Body of pancreas (tissue), 4 donors: ENCODE measurements at regions not wholly inside any gene's neighbourhood (a gene's known extent, or its start where the extent isn't known, plus 50 kb on each side); places are given as distances from the start of the nearest gene placed in this dataset.

Source experiments
- ATAC-seq: fragments of 150-250 bp; one replicate; pipeline ENCODE4 v1.9.1; 2016
- DNase-seq, 4 donors: peaks; one replicate each; pipeline ENCODE4 v3.0.0-alpha.2; 2019
- H3K27ac ChIP-seq, 4 donors: fragments of 200-600 bp; sonication (generic); 1 replicate in 3 of 4; 2 replicates in 1 of 4; pipeline versions ENCODE4 v1.5.1 to v1.6.1; 2016 to 2019; ENCODE audit warnings: mild to moderate bottlenecking in 1 of 4, mixed read lengths in 1 of 4, moderate library complexity in 1 of 4
- H3K27me3 ChIP-seq, 2 donors: fragments of 200-600 bp; sonication (generic); one replicate each; pipeline ENCODE4 v1.6.0; 2016; ENCODE audit warnings: mild to moderate bottlenecking in 1 of 2
- H3K36me3 ChIP-seq, 2 donors: fragments of 200-600 bp; sonication (generic); replicated peaks in 1 of 2; 2 replicates each; pipeline ENCODE4 v1.5.1; 2016; ENCODE audit warnings: low read depth in 2 of 2; ENCODE audit not compliant: insufficient read depth in 1 of 2
- H3K4me1 ChIP-seq: fragments of 200-600 bp; sonication (generic); one replicate; pipeline ENCODE4 v1.6.0; 2016
- H3K4me3 ChIP-seq, 2 donors: fragments of 200-600 bp; sonication (generic); 1 replicate in 1 of 2; 2 replicates in 1 of 2; pipeline ENCODE4 v1.5.1; 2016 to 2019
- H3K9me3 ChIP-seq, 3 donors: fragments of 200-600 bp; sonication (generic); 1 replicate in 2 of 3; 2 replicates in 1 of 3; pipeline ENCODE4 v1.5.1; 2016
- CTCF ChIP-seq, 7 experiments: fragments of 450-650 bp in 4 of 7; fragments of 200-600 bp in 3 of 7; sonication (generic) in 3 of 7; IDR thresholded peaks; one replicate each; pipeline ENCODE4 v1.5.1; 2016 to 2019; ENCODE audit warnings: antibody characterized with exemption in 7 of 7
- POLR2A ChIP-seq, 3 donors: fragments of 450-650 bp; IDR thresholded peaks; one replicate each; pipeline ENCODE4 v1.6.1; 2016; ENCODE audit warnings: antibody characterized with exemption in 3 of 3, mild to moderate bottlenecking in 2 of 3
- WGBS, 2 donors: methylation state at CpG; one replicate each; pipeline ENCODE4 v1.1.5; 2017; 5-methylcytosine and 5-hydroxymethylcytosine counted together
- intact Hi-C: fragments of 100-400 bp; cut with DNase I; formaldehyde crosslinking; loops from one replicate; pipeline ENCODE4 v1.15.1; 2023

- WGBS, 2 donors = 86 to 91% methylated on average over 12 of the region's 12 CpGs
- H3K27me3 ChIP-seq = no peaks in the 10 kb centered on the region
- DNase-seq (no peak), ATAC-seq (no peak)
- H3K4me3 ChIP-seq = no peak overlapping the region
- no peaks in the 10 kb centered on the region for H3K36me3 ChIP-seq
- TF ChIP-seq POLR2A (IDR thresholded peaks at IDR 0.05) (no peak), CTCF (IDR thresholded peaks at IDR 0.05) (no peak)
- no peak overlapping the region for H3K27ac ChIP-seq
- intact Hi-C loops = no loop called here
- no peaks in the 10 kb centered on the region for H3K9me3 ChIP-seq
- peaks cover 20% of the 10 kb centered on the region for H3K4me1 ChIP-seq
These were observed 133.0 kb downstream of the ASB7 start for GRCh38 chr15:100735129-100736053.

- Histone ChIP-seq H3K36me3 (no peaks in the 10 kb centered on the region), H3K27me3 (no peaks in the 10 kb centered on the region), H3K27ac (no peak overlapping the region), H3K4me1 (peaks cover 31% of the 10 kb centered on the region), H3K4me3 (no peak overlapping the region), H3K9me3 (no peaks in the 10 kb centered on the region)
- TF ChIP-seq POLR2A (IDR thresholded peaks at IDR 0.05) (no peak), CTCF (IDR thresholded peaks at IDR 0.05) (no peak)
- DNase-seq = no peak
- intact Hi-C loops = no loop called here
- no peak for ATAC-seq
- WGBS, 2 donors = 90 to 97% methylated on average over 12 of the region's 12 CpGs
These were observed 134.8 kb downstream of the ASB7 start for GRCh38 chr15:100737214-100737613.

GRCh38 chr15:100738614-100739013, 136.2 kb downstream of the ASB7 start:
- ATAC-seq = no peak
- H3K27me3 ChIP-seq = no peaks in the 10 kb centered on the region
- DNase-seq = no peak
- H3K27ac ChIP-seq = no peak overlapping the region
- TF ChIP-seq CTCF (IDR thresholded peaks at IDR 0.05) (no peak), POLR2A (IDR thresholded peaks at IDR 0.05) (no peak)
- peaks cover 17% of the 10 kb centered on the region for H3K4me1 ChIP-seq
- no peaks in the 10 kb centered on the region for H3K9me3 ChIP-seq
- no peak overlapping the region for H3K4me3 ChIP-seq
- H3K36me3 ChIP-seq = no peaks in the 10 kb centered on the region
- intact Hi-C loops = no loop called here
- 90 to 91% methylated on average over 4 to 5 of the region's 5 CpGs for WGBS, 2 donors

GRCh38 chr15:100740138-100740537, 137.7 kb downstream of the ASB7 start:
- no peaks in the 10 kb centered on the region for H3K27me3 ChIP-seq
- no peak overlapping the region for H3K27ac ChIP-seq
- no peak for ATAC-seq
- DNase-seq = no peak
- TF ChIP-seq POLR2A (IDR thresholded peaks at IDR 0.05) = no peak
- TF ChIP-seq CTCF (IDR thresholded peaks at IDR 0.05) = no peak
- H3K36me3 ChIP-seq = no peaks in the 10 kb centered on the region
- no peak overlapping the region for H3K4me3 ChIP-seq
- 31 to 43% methylated on average over 2 of the region's 2 CpGs for WGBS, 2 donors
- no peaks in the 10 kb centered on the region for H3K9me3 ChIP-seq
- H3K4me1 ChIP-seq = peaks cover 11% of the 10 kb centered on the region
- intact Hi-C loops = no loop called here

GRCh38 chr15:100751585-100751984, 128.0 kb upstream of the ALDH1A3 start:
- intact Hi-C loops = no loop called here
- ATAC-seq = no peak

More at GRCh38 chr15:100751585-100751984, 128.0 kb upstream of the ALDH1A3 start:
- no peak for DNase-seq
- Histone ChIP-seq H3K4me1 (no peaks in the 10 kb centered on the region), H3K27me3 (no peaks in the 10 kb centered on the region), H3K4me3 (no peak overlapping the region), H3K36me3 (no peaks in the 10 kb centered on the region), H3K9me3 (no peaks in the 10 kb centered on the region), H3K27ac (no peak overlapping the region)
- TF ChIP-seq CTCF (IDR thresholded peaks at IDR 0.05) (no peak), POLR2A (IDR thresholded peaks at IDR 0.05) (no peak)
- WGBS, 2 donors = 78 to 81% methylated on average over 3 of the region's 3 CpGs
